Stimulated activated CD8-positive, alpha-beta memory T cell treated with anti-CD3 and anti-CD28 coated beads, Interleukin-12 subunit alpha, Interleukin-12 subunit beta, amount 100 ng/mL, for 1 hour (primary cell): ENCODE measurements at regions not wholly inside any gene's neighbourhood (a gene's known extent, or its start where the extent isn't known, plus 50 kb on each side); places are given as distances from the start of the nearest gene placed in this dataset.

Source experiments
- DNase-seq: peaks from one replicate; pipeline ENCODE4 v3.0.0-alpha.2; 2020; ENCODE audit warnings: low read depth

DNA sequence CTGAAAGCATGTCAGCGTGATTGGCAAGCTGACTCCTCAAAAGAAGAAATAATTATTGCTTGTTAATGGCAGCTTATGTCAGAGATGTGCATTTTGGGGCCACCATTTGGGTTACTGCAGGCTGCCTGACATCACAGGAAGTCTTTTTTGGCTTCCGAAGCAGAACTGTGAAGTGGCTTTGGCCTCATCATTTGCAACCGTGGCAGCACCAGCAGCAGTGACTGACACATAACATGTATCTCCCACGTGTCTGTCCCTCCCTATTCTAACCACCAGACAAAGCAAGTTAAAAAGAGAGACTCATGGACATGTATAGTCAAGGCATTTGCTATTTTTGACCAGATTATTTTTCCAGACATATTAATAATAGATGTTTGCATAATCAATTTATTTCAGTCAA is 488.7 kb upstream of the ACVR2A start:
- no peak for DNase-seq

DNA sequence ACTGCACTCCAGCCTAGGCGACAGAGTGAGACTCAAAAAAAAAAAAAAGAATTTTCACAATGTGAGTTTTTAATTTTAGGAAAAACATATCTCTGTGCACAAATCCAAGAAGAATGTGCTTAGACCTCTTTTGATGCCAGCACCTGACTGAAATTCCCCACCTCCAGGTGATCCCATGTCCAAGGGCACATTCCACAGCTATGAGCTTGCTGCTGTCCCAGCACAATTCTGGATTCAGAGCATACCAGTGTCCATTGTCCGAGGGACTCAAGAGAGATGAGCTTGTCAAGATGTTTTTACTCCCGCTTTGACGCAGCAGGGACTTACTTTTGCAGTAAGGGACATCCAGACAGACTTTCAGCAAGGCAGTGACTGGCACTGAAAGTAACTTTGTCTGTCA is 489.1 kb upstream of the ACVR2A start:
- DNase-seq = no peak

DNA sequence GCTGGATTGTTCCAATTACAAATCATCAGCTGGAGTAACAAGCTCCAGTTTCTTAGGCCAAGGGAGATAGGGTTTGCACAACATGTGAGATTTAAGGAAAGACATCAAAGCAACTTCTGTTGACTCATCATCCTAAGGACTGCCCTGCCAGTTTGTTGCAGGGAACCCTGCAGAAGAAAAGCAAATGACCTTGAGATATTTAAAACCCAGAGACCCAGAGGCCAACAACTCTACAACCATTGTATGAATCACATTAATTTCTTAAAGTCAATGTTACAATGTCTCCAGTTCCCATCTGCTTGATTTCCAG is 491.8 kb upstream of the ACVR2A start:
- DNase-seq = no peak

DNA sequence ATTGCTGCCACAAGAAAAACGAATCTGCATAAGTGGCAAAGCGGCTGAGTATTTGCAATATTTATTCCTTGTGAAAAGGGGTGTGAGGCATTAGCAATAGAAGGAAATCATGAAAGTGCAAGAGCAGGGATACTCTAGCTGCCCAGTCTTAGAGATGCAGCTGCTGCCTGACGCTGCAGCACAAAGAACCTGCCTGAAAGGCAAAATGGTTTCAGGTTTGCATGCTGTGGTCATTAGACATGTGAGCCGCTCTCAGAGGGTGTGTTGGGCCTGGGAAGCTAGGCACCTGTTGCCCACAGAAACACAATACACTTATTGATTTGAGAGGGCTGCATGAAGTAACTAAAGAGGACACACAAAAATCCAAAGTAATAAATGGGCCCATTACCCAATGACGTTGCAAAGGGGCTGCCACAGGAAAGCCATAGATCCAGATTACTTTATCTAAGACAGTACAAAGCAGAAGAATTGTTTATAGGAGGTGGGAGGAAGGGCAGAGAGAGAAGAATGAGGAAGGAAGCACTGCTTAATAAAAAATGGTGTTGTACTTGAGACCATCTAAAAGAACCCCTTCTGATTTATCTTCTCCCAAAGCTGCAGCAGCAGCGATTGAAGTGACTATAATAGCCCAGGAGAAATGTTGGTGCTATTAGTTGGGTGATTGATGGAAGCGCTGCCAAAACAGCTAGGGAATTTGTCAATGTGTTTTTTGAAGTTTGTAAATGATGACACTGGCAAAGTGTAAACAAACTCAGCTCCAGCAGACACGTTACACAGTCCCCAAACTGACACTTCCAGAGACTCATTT is 492.4 kb upstream of the ACVR2A start:
- DNase-seq = no peak

DNA sequence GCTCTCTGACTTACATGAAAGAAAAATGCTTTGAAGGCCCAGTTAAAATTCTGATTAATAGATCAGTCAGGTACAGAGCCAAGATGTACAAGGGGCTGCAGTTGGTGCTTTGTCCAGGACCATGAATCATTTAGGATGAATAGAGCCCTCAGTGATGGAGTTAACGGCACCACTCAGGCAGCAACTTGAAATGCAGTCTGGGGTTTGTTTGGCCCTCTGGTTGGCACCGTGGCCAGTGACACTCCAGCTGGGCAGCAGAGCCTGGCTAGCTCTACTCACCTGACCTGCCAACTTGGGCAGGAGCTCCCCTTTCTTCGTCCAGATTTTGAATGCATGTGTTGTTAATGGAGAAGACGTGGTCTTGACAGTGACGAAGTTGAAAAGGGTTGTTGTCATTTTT is 493.0 kb upstream of the ACVR2A start:
- no peak for DNase-seq

DNA sequence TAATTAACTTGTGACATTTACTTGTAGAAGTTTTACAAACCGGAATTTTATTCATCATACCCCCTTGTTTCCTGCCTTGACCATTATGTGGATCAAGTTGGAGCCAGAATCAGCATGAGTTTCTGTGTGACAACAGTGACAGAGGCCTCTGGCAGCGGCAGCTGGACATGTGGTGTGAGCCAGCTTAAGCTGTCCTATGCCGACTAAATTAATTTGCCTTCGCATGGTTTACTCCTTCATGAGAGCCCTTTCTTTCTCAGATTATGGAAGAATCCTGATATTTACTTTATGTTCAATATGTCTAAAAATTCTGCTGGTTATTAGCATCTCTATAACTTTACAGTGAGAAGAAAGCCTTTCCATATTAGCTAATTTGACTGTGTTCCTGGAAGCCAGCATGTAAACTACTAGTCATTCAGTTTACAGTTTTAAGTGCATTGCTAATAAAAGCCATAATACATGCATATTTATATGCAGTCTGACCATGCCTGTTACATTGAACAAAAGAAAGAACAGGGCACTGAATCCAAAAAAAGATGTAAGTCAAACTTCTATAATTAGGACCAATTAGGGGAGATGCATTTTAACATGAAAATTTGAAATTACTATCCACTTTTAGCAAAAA is 495.8 kb upstream of the ACVR2A start:
- DNase-seq = no peak

DNA sequence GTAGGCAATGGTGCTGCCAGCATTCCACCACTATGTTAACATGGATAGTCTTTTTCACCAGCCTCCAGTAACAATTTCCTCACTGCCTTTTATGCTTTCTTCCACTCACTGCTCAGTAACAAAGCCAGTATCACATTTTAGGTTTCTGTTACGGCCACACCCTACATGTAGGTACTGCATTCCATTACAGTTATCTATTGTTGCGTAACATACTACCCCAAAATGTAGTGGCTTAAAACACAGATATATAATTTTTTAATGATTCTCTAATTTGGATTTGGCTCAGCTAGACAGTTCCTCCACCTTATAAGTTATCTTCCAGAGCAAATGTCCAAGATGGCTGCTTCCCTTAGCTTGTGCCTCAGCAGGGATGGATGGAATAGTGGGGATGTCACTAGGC is 498.7 kb upstream of the ACVR2A start:
- no peak for DNase-seq

DNA sequence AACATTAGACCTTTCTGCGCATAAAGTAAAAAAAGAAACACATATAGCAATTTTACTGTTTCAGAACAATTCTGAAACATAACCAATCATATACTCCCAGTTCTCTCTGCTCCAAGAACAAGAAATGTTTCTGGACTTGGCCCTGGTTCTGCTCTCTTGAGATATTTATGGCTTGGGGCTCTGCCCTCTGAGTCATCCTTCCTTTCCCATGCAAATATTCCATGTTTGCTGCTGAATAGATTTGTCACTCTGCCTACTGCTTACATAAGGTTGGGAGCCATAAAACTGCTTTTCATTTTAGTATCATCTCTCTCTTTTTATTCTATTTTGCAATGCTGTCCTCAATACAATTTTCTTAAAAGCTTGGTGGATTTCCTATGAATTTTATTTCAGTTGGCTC is 499.6 kb upstream of the ACVR2A start:
- DNase-seq = no peak

DNA sequence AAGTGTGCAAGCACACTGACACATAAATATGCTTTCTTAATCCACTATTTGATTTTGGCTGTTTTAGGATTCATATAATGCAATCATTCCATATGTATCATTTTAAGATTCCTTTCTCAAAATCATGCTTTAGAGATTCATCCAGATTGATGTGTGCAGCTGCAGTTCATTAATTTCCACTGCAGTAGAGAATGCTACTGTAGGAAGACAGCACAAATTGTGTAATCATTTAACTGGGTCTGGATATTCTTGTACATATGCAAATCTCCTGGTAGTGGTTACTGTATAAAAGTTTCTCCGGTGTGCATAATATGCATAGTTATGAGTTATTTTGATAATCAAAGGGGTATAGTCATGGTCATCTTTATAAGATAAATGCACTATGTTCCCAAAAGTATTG is 502.5 kb upstream of the ACVR2A start:
- DNase-seq = no peak

DNA sequence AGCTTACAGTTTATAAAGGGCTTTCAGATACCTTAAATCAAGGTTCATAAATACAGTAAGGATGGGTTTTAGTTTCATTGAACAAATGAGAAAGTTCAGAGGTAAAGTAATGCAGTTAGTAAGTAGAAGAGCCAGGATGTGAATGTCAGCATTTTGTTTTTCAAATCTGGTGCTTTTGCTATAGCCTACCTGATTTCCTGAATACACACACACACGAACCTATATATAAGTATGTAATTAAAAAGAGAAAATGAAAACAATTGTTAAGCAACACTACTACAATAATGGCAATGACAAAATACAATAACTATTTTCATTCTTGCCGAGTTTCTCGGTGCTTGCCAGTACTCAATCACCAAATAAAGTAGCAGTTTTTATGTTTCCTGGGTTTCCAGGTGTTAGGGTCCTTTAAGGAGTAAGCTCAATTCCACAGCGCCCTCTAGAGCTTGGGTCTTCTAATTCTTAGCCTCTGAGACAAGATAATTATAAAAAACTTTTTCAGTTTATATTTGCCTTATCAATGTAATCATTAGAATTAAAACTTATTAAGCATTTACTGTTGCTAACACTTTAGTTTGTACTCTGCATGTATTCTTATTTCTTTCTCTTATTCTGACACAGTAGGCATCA is 512.9 kb upstream of the ACVR2A start:
- peak; percentile 35 for DNase-seq

DNA sequence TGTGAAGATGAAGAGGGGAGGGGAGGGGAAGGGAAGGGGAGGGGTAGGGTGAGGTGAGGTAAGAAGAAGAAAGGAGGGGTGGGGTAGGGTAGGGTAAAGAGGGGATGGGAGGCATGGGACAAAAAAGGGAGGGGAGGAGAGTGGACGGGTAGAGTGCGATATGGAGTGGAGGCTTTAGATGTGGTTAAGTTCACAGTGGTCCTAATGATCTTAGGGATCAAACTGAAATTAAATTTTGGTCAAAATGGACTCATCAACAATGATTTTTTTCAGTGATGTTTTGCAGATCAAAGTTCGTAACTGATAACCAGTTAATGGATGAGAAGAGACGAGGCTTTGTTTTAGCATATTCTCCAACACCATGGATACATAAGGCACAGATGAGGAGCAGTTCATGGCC is 513.9 kb upstream of the ACVR2A start:
- DNase-seq = no peak

DNA sequence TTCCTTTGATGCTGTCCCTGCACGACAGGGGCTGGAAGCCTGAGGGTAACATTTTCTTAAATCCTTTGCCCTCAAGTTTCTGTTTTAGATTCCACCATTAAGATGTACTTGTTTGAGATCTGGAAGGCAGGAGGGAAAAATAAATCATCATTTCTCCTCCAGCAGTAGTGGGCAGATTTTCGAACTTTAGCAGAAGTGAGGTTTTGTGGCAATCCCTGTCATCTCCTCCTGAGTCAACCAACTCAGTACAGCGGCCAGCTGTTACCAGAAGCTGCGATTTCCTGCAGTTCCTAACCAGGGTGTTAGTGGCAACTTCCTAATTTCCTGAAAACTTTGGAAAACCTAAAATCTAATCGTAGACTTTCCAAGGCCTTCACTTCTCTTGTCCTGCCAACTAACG is 517.2 kb upstream of the ACVR2A start:
- no peak for DNase-seq

DNA sequence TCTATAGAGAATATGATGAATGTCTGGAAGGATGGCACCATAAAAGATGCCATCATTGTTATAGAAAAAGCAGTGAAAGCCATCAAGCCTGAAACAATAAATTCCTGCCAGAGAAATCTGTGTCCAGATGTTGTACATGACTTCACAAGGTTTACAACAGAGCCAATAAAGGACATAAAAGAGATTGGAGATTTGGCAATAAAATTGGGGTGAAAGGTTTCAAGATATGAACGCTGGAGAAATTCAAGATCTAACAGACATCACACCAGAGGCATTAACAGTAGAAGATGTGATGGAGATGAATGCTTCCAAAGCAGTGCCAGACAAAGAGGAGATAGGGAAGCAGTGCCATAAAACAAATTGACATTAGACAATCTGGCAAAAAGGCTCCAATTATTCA is 518.8 kb upstream of the ACVR2A start:
- DNase-seq = no peak

DNA sequence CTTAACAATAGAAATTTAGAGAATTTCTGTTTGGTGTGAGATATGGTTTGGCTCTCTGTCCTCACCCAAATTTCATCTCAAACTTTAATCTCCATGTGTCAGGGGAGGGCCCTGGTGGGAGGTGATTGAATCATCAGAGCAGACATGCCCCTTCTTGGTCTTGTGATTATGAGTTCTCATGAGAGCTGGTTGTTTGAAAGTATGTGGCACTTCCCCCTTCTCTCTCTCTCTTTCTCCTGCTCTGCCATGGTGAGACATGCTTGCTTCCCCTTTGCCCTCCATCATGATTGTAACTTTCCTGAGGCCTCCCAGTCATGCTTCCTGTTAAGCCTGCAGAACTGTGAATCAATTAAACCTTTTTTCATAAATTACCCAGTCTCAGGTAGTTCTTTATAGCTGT is 524.7 kb upstream of the ACVR2A start:
- DNase-seq = no peak

DNA sequence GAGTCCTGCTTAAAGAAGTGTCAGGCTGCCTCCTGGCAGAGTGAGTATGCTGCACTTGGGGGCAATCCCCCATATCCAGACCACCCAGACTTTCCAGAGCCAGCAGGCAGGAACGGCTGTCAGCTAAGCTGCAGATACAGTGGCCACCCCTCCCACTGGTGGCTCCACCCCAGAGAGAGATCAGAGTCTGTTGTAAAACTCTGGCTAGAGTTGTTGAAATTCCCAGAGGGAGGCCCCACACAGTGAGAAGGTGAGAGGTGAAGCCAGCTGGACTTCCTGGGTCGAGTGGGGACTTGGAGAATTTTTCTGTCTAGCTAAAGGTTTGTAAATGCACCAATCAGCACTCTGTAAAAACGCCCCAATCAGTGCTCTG is 533.8 kb upstream of the ACVR2A start:
- DNase-seq = no peak

DNA sequence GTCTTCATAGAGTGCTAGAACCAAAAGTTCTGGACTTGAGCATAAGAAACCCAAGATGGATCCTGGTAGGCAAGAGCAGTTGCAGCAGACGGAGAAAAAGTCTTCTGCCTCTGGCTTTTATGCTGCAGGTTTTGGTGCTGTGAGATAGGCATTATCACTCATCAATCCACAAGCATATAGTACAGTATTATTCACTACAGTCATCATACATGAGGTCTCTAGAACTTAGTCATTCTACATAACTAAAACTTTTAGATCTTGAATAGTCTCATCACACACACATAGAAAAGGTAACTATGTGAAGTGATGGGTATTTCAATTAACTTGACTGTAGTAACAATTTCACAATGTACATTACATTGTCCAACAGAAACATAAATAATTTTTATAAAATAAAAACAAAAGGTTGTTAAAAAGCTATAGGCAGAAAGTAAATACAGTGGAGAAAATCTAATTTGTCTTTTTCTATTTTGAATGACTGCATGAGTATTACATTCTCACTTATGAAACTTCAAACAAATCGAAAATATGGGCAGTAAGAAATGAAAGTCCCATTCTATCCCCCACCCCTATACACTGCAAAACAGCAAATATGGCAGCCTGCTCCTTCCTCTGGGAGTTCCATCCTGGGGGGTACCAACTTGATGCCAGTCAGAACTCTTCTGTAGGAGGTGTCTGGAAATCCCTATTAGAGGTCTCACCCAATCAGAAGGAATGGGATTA is 534.3 kb upstream of the ACVR2A start:
- DNase-seq = no peak

DNA sequence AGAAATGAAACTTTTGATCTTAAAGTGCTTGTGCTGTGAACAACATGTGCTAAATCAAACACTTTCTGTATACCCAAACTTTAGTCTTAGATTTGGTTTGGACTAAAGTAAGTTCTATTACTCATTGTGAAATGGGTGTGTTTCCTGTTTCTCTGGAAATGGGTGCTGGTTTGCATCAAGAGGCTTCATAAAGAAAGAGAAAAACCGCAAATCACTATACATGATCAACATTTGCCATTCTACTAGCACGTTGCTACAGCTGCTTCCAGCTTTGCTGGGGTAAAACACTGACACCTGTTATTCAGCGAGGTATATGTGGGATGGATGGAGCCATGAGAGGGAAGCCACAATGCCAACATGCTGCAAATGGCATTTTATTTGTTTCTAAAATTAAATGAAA is 547.0 kb upstream of the ACVR2A start:
- peak; percentile 1 for DNase-seq

DNA sequence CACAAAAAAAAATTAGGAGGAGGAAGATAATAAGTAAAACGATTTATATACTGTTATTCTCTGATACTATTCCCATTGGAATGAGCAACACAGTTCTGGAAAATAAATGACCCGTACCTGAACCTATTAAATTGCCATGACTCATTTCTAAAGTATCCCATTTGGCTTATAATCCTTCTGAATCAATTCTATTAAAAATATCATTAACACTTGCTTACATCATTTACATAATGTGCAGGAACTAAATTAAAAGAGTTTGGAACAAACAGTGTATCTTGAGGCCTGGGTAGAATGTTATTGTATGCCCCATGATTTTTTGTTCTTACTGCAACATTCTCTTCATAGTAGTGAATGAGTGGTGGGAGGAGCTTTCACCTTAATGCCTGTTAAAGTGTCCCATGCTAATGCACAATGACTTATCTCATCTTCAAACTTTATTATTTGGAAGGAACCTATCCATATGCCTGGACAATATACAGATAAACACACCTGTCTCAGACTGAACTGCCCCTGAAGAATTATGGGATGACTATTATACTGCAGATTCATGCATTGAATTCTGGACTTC is 549.9 kb upstream of the ACVR2A start:
- no peak for DNase-seq

DNA sequence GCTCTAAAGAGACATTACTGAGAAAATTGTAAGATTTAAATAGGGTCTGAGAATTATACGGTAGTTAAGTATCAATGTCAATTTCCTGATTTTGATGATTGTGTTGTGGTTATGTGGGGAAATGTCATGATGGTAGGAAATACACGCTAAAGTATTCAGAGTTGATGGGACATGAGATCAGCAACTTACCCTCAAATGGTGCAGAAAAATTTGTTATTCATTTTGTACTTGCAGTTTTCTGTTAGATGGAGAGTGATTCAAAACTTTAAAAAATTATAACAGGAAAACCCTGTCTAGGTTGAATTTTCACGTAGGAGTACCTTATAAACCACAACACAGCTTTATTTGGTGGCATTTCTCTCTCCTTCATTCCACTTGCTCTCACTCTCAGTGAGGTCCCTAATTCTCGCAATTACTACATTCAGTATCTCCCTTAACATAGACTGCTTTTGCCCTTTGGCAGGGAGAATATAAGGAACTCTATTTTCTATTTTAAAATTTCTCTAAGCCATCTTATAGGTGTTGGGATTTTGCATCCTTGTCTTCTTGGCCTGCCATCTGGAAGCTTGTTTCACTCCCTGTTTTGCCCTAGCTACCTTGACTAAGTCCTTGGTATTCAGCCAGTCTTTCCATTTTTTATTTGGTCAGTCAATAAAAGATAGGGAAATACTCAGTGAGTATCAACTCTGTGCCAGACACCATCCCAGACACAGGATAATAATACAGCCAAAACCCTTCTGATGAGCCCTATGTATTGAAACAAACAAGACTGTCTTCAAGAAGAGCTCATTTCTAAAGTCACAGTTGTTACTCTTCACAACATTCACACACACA is 550.6 kb upstream of the ACVR2A start:
- no peak for DNase-seq

DNA sequence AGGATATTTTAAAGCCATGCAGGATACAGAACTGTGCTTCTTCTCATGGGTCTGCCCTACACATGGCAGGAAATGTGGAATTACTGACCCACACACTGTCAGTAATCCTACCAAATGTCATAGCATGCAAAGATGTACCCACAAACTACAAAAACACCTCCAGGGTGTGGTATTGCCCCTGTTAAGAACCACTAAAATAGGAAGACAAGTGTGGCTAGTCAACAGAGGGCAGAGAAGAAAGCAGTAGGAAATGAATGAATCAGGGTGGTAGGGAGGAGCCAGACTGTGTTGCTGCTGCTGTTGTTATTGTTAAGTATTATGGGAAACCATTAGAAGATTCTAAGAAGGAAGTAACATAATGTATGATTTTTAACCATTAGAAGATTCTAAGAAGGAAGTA is 556.7 kb upstream of the ACVR2A start:
- DNase-seq = peak; percentile 2

DNA sequence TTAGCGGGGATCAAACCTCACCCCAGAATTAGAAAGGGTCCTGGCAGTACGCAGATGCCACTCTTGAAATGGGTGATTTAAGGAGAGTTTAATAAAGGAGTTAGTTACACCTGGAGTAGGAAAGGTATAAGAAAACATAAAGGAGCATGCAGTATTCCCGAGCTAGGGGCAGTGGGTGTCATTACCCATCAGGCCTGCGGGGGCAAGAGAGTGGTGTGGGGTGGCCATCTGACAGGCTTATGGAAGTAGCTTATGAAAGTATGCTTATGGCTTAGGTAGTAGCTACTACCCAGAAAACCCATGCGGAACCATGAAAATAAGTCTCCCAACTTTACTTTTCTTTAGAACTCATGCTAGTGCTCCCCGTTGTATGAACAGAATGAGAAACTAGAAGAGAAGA is 568.9 kb upstream of the ACVR2A start:
- no peak for DNase-seq

DNA sequence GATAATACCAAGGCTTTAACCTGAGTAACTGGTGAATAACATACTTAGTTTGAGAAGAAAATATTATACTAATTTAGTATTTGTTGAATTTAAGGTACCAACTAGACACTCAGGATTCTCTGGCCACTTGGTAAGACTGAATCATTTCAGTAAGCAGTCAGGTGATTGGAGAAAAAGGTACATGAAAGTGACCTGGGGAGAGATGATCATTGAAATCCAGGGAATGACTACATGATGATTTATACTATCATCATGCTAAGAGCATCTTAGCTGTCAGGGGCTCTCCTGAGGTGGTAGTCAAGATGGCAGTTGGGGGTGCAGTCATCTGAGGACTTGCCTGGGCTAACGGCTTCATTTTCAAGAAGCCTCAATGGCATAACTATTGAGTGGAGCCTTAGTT is 571.2 kb upstream of the ACVR2A start:
- no peak for DNase-seq
